Uterus (tissue), 2 donors: ENCODE measurements at regions not wholly inside any gene's neighbourhood (a gene's known extent, or its start where the extent isn't known, plus 50 kb on each side); places are given as distances from the start of the nearest gene placed in this dataset.

Source experiments
- POLR2A ChIP-seq, 2 donors: fragments of 450-650 bp; IDR thresholded peaks; one replicate each; pipeline ENCODE4 v1.6.1; 2016; ENCODE audit warnings: antibody characterized with exemption in 2 of 2, mild to moderate bottlenecking in 1 of 2, moderate library complexity in 1 of 2
- TF ChIP-seq, protein P1 (sequence below), 4 experiments: fragments of 200-600 bp in 2 of 4; fragments of 450-650 bp in 2 of 4; sonication (generic) in 2 of 4; IDR thresholded peaks; one replicate each; pipeline ENCODE4 v1.5.1; 2016 to 2019; ENCODE audit warnings: antibody characterized with exemption in 4 of 4, mild to moderate bottlenecking in 2 of 4, moderate library complexity in 1 of 4

GRCh38 chr12:88318726-88319125 lies 176.6 kb downstream of the TMTC3 start:
- TF ChIP-seq, protein P1, sequence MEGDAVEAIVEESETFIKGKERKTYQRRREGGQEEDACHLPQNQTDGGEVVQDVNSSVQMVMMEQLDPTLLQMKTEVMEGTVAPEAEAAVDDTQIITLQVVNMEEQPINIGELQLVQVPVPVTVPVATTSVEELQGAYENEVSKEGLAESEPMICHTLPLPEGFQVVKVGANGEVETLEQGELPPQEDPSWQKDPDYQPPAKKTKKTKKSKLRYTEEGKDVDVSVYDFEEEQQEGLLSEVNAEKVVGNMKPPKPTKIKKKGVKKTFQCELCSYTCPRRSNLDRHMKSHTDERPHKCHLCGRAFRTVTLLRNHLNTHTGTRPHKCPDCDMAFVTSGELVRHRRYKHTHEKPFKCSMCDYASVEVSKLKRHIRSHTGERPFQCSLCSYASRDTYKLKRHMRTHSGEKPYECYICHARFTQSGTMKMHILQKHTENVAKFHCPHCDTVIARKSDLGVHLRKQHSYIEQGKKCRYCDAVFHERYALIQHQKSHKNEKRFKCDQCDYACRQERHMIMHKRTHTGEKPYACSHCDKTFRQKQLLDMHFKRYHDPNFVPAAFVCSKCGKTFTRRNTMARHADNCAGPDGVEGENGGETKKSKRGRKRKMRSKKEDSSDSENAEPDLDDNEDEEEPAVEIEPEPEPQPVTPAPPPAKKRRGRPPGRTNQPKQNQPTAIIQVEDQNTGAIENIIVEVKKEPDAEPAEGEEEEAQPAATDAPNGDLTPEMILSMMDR (IDR thresholded peaks at IDR 0.05): no peak
- TF ChIP-seq POLR2A (IDR thresholded peaks at IDR 0.05): no peak
